Stimulated activated memory B cell treated with anti-CD40 and anti-IgM and Interleukin-4, amounts not matched to agents 10 μg/mL and 1 μg/mL and 100 μg/mL, for 72 hours (primary cell): ENCODE measurements at regions not wholly inside any gene's neighbourhood (a gene's known extent, or its start where the extent isn't known, plus 50 kb on each side); places are given as distances from the start of the nearest gene placed in this dataset.

Experiments used
- ATAC-seq: fragments of 150-1000 bp; cut with Tn5 transposase; 2 replicates; pipeline ENCODE4 v1.10.0; 2021
- H3K27ac Mint-ChIP-seq: one replicate; pipeline ENCODE4 v1.8.0; 2022; ENCODE audit warnings: mild to moderate bottlenecking, mixed read lengths
- H3K27me3 Mint-ChIP-seq: one replicate; pipeline ENCODE4 v1.8.0; 2022; ENCODE audit warnings: mixed read lengths
- H3K36me3 Mint-ChIP-seq: one replicate; pipeline ENCODE4 v1.8.0; 2022; ENCODE audit warnings: mixed read lengths
- H3K4me1 Mint-ChIP-seq: one replicate; pipeline ENCODE4 v1.8.0; 2022; ENCODE audit warnings: mixed read lengths
- H3K4me3 Mint-ChIP-seq: one replicate; pipeline ENCODE4 v1.8.0; 2022; ENCODE audit warnings: mild to moderate bottlenecking, moderate library complexity, mixed read lengths
- H3K9me3 Mint-ChIP-seq: one replicate; pipeline ENCODE4 v1.8.0; 2022; ENCODE audit warnings: mixed read lengths

- no peak for ATAC-seq
- H3K27me3 Mint-ChIP-seq, result peaks cover 16% of the 10 kb centered on the region
- H3K4me1 Mint-ChIP-seq, result no peaks in the 10 kb centered on the region
- no peaks in the 10 kb centered on the region for H3K9me3 Mint-ChIP-seq
- H3K36me3 Mint-ChIP-seq, result no peaks in the 10 kb centered on the region
- H3K4me3 Mint-ChIP-seq, result no peak overlapping the region
- H3K27ac Mint-ChIP-seq, result no peak overlapping the region
These were observed 519.5 kb upstream of the CAMK1G start for GRCh38 chr1:209063767-209064659.

GRCh38 chr1:209064850-209065706, 518.4 kb upstream of the CAMK1G start:
- no peak overlapping the region for H3K4me3 Mint-ChIP-seq
- no peak overlapping the region for H3K27ac Mint-ChIP-seq
- no peaks in the 10 kb centered on the region for H3K9me3 Mint-ChIP-seq
- no peaks in the 10 kb centered on the region for H3K36me3 Mint-ChIP-seq
- ATAC-seq, result no peak
- H3K27me3 Mint-ChIP-seq, result peaks cover 16% of the 10 kb centered on the region
- H3K4me1 Mint-ChIP-seq, result no peaks in the 10 kb centered on the region

- Mint-ChIP-seq H3K4me1 (no peaks in the 10 kb centered on the region), H3K36me3 (no peaks in the 10 kb centered on the region), H3K27me3 (no peaks in the 10 kb centered on the region), H3K27ac (no peak overlapping the region), H3K4me3 (no peak overlapping the region), H3K9me3 (peaks cover 3% of the 10 kb centered on the region)
- ATAC-seq, result no peak
These were observed 511.0 kb upstream of the CAMK1G start for GRCh38 chr1:209072481-209072880.

- no peak overlapping the region for H3K4me3 Mint-ChIP-seq
- H3K9me3 Mint-ChIP-seq, result peaks cover 3% of the 10 kb centered on the region
- ATAC-seq, result no peak
- no peaks in the 10 kb centered on the region for H3K27me3 Mint-ChIP-seq
- no peaks in the 10 kb centered on the region for H3K36me3 Mint-ChIP-seq
- H3K4me1 Mint-ChIP-seq, result no peaks in the 10 kb centered on the region
- H3K27ac Mint-ChIP-seq, result no peak overlapping the region
These were observed 509.6 kb upstream of the CAMK1G start for GRCh38 chr1:209073879-209074278.

- peaks cover 3% of the 10 kb centered on the region for H3K9me3 Mint-ChIP-seq
- no peaks in the 10 kb centered on the region for H3K27me3 Mint-ChIP-seq
- no peaks in the 10 kb centered on the region for H3K4me1 Mint-ChIP-seq
- no peak overlapping the region for H3K27ac Mint-ChIP-seq
- no peak for ATAC-seq
- no peak overlapping the region for H3K4me3 Mint-ChIP-seq
- H3K36me3 Mint-ChIP-seq, result no peaks in the 10 kb centered on the region
These were observed 508.8 kb upstream of the CAMK1G start for GRCh38 chr1:209074575-209075250.

GRCh38 chr1:209076688-209077087, 506.8 kb upstream of the CAMK1G start:
- Mint-ChIP-seq H3K27ac (no peak overlapping the region), H3K4me1 (no peaks in the 10 kb centered on the region), H3K27me3 (no peaks in the 10 kb centered on the region), H3K36me3 (no peaks in the 10 kb centered on the region), H3K9me3 (peaks cover 3% of the 10 kb centered on the region), H3K4me3 (no peak overlapping the region)
- no peak for ATAC-seq

- no peaks in the 10 kb centered on the region for H3K4me1 Mint-ChIP-seq
- no peaks in the 10 kb centered on the region for H3K36me3 Mint-ChIP-seq
- no peaks in the 10 kb centered on the region for H3K27me3 Mint-ChIP-seq
- H3K27ac Mint-ChIP-seq, result no peak overlapping the region
- peaks cover 3% of the 10 kb centered on the region for H3K9me3 Mint-ChIP-seq
- H3K4me3 Mint-ChIP-seq, result no peak overlapping the region
- no peak for ATAC-seq
These were observed 503.2 kb upstream of the CAMK1G start for GRCh38 chr1:209080170-209080781.

- ATAC-seq, result no peak
- H3K4me1 Mint-ChIP-seq, result no peaks in the 10 kb centered on the region
- H3K4me3 Mint-ChIP-seq, result no peak overlapping the region
- H3K27me3 Mint-ChIP-seq, result no peaks in the 10 kb centered on the region
- peaks cover 3% of the 10 kb centered on the region for H3K9me3 Mint-ChIP-seq
- no peaks in the 10 kb centered on the region for H3K36me3 Mint-ChIP-seq
- no peak overlapping the region for H3K27ac Mint-ChIP-seq
These were observed 496.9 kb upstream of the CAMK1G start for GRCh38 chr1:209086486-209087192.

- peaks cover 3% of the 10 kb centered on the region for H3K9me3 Mint-ChIP-seq
- H3K27me3 Mint-ChIP-seq, result no peaks in the 10 kb centered on the region
- ATAC-seq, result no peak
- H3K4me1 Mint-ChIP-seq, result no peaks in the 10 kb centered on the region
- no peak overlapping the region for H3K27ac Mint-ChIP-seq
- H3K4me3 Mint-ChIP-seq, result no peak overlapping the region
- no peaks in the 10 kb centered on the region for H3K36me3 Mint-ChIP-seq
These were observed 489.1 kb upstream of the CAMK1G start for GRCh38 chr1:209094384-209094783.

GRCh38 chr1:209095627-209096595, 487.6 kb upstream of the CAMK1G start:
- no peak overlapping the region for H3K27ac Mint-ChIP-seq
- ATAC-seq, result no peak
- H3K36me3 Mint-ChIP-seq, result no peaks in the 10 kb centered on the region
- H3K9me3 Mint-ChIP-seq, result no peaks in the 10 kb centered on the region
- no peak overlapping the region for H3K4me3 Mint-ChIP-seq
- no peaks in the 10 kb centered on the region for H3K4me1 Mint-ChIP-seq
- no peaks in the 10 kb centered on the region for H3K27me3 Mint-ChIP-seq

GRCh38 chr1:209100460-209100859, 483.1 kb upstream of the CAMK1G start:
- no peak overlapping the region for H3K27ac Mint-ChIP-seq
- H3K36me3 Mint-ChIP-seq, result no peaks in the 10 kb centered on the region
- H3K27me3 Mint-ChIP-seq, result peaks cover 9% of the 10 kb centered on the region
- no peaks in the 10 kb centered on the region for H3K9me3 Mint-ChIP-seq
- no peak for ATAC-seq
- no peaks in the 10 kb centered on the region for H3K4me1 Mint-ChIP-seq
- no peak overlapping the region for H3K4me3 Mint-ChIP-seq

GRCh38 chr1:209101106-209101505, 482.4 kb upstream of the CAMK1G start:
- H3K4me3 Mint-ChIP-seq, result no peak overlapping the region
- H3K36me3 Mint-ChIP-seq, result no peaks in the 10 kb centered on the region
- H3K27ac Mint-ChIP-seq, result no peak overlapping the region
- H3K4me1 Mint-ChIP-seq, result no peaks in the 10 kb centered on the region
- H3K9me3 Mint-ChIP-seq, result no peaks in the 10 kb centered on the region
- H3K27me3 Mint-ChIP-seq, result peaks cover 9% of the 10 kb centered on the region
- ATAC-seq, result no peak

GRCh38 chr1:209102120-209102519, 481.4 kb upstream of the CAMK1G start:
- no peak for ATAC-seq
- Mint-ChIP-seq H3K36me3 (no peaks in the 10 kb centered on the region), H3K4me1 (no peaks in the 10 kb centered on the region), H3K27me3 (peaks cover 9% of the 10 kb centered on the region), H3K27ac (no peak overlapping the region), H3K4me3 (no peak overlapping the region), H3K9me3 (no peaks in the 10 kb centered on the region)
